ENCODE measurements at regions not wholly inside any gene's neighbourhood (a gene's known extent, or its start where the extent isn't known, plus 50 kb on each side); places are given as distances from the start of the nearest gene placed in this dataset.

- no peak overlapping the region for H3K4me3 ChIP-seq (ENCODE audit: low read depth, low read length)
Measured at GRCh38 chr1:116819081-116819480, 64.9 kb downstream of the CD2 start.

GRCh38 chr1:116820369-116820768 lies 66.1 kb downstream of the CD2 start:
- Histone ChIP-seq H3K27me3 (no peaks in the 10 kb centered on the region), H3K9me3 (no peaks in the 10 kb centered on the region), H3K4me3 (ENCODE audit: low read depth, low read length) (no peak overlapping the region), H3K36me3 (no peaks in the 10 kb centered on the region), H3K4me1 (peaks cover 12% of the 10 kb centered on the region)
- DNase-seq, result no peak
- TF ChIP-seq CTCF (IDR thresholded peaks at IDR 0.05; ENCODE audit: low read depth, low read length), result no peak

More at GRCh38 chr1:116819081-116819480, 64.9 kb downstream of the CD2 start:
- no peaks in the 10 kb centered on the region for H3K27me3 ChIP-seq
- DNase-seq, result no peak
- peaks cover 3% of the 10 kb centered on the region for H3K4me1 ChIP-seq
- TF ChIP-seq CTCF (IDR thresholded peaks at IDR 0.05; ENCODE audit: low read depth, low read length), result no peak
- H3K36me3 ChIP-seq, result no peaks in the 10 kb centered on the region
- H3K9me3 ChIP-seq, result no peaks in the 10 kb centered on the region

GRCh38 chr1:116821763-116822162 lies 67.5 kb downstream of the CD2 start:
- TF ChIP-seq CTCF (IDR thresholded peaks at IDR 0.05; ENCODE audit: low read depth, low read length), result no peak
- Histone ChIP-seq H3K36me3 (no peaks in the 10 kb centered on the region), H3K27me3 (no peaks in the 10 kb centered on the region), H3K4me1 (peaks cover 18% of the 10 kb centered on the region), H3K9me3 (no peaks in the 10 kb centered on the region), H3K4me3 (ENCODE audit: low read depth, low read length) (no peak overlapping the region)
- no peak for DNase-seq

GRCh38 chr1:116824631-116825206 lies 70.5 kb downstream of the CD2 start:
- Histone ChIP-seq H3K27me3 (no peaks in the 10 kb centered on the region), H3K9me3 (no peaks in the 10 kb centered on the region), H3K36me3 (no peaks in the 10 kb centered on the region), H3K4me3 (ENCODE audit: low read depth, low read length) (no peak overlapping the region), H3K4me1 (peaks cover 27% of the 10 kb centered on the region)
- TF ChIP-seq CTCF (IDR thresholded peaks at IDR 0.05; ENCODE audit: low read depth, low read length), result no peak
- DNase-seq, result peak; percentile 26

- no peak for TF ChIP-seq CTCF (IDR thresholded peaks at IDR 0.05; ENCODE audit: low read depth, low read length)
- H3K27me3 ChIP-seq, result no peaks in the 10 kb centered on the region
- peak; percentile 51 for DNase-seq
- no peaks in the 10 kb centered on the region for H3K36me3 ChIP-seq
- H3K9me3 ChIP-seq, result no peaks in the 10 kb centered on the region
- H3K4me3 ChIP-seq (ENCODE audit: low read depth, low read length), result peak overlapping the region; percentile 20
- H3K4me1 ChIP-seq, result peaks cover 27% of the 10 kb centered on the region
Measured at GRCh38 chr1:116825207-116825719, 71.0 kb downstream of the CD2 start.

GRCh38 chr1:116825720-116826438 lies 71.6 kb downstream of the CD2 start:
- TF ChIP-seq CTCF (IDR thresholded peaks at IDR 0.05; ENCODE audit: low read depth, low read length), result peak; percentile 56
- peaks cover 27% of the 10 kb centered on the region for H3K4me1 ChIP-seq
- no peaks in the 10 kb centered on the region for H3K9me3 ChIP-seq
- H3K27me3 ChIP-seq, result no peaks in the 10 kb centered on the region
- H3K4me3 ChIP-seq (ENCODE audit: low read depth, low read length), result peak overlapping the region; percentile 20
- peak; percentile 89 for DNase-seq
- H3K36me3 ChIP-seq, result no peaks in the 10 kb centered on the region
